Left ventricle myocardium inferior (tissue), 1 donor: ENCODE measurements at regions not wholly inside any gene's neighbourhood (a gene's known extent, or its start where the extent isn't known, plus 50 kb on each side); places are given as distances from the start of the nearest gene placed in this dataset.
"Not testable (repeated sequence)": the region's sequence is repeated elsewhere in the genome, so short reads cannot be mapped to it uniquely, and the experiment has no call there.

Experiments used
- DNase-seq: peaks from one replicate; pipeline ENCODE4 v3.0.0-alpha.2; 2020
- H3K27ac ChIP-seq: fragments of 200-600 bp; replicated peaks from 2 replicates; pipeline ENCODE4 v1.8.0; 2021
- H3K27me3 ChIP-seq: fragments of 200-600 bp; 2 replicates; pipeline ENCODE4 v1.8.0; 2021; ENCODE audit warnings: low read depth
- H3K36me3 ChIP-seq: fragments of 200-600 bp; 2 replicates; pipeline ENCODE4 v1.8.0; 2021
- H3K4me1 ChIP-seq: fragments of 200-600 bp; 2 replicates; pipeline ENCODE4 v1.8.0; 2021
- H3K4me3 ChIP-seq: fragments of 200-600 bp; 2 replicates; pipeline ENCODE4 v1.8.0; 2021; ENCODE audit warnings: mild to moderate bottlenecking, moderate library complexity
- H3K9me3 ChIP-seq: fragments of 200-600 bp; replicated peaks from 2 replicates; pipeline ENCODE4 v1.8.0; 2021
- intact Hi-C: fragments of 100-400 bp; cut with micrococcal nuclease; formaldehyde crosslinking; loops from one replicate; pipeline ENCODE4 v1.11.0; 2022
- TF ChIP-seq, protein P1 (sequence below): fragments of 200-600 bp; IDR thresholded peaks from 2 replicates; pipeline ENCODE4 v1.8.0; 2021; ENCODE audit warnings: antibody characterized with exemption, mild to moderate bottlenecking, borderline replicate concordance
- donor health status: DM: no; HTN: yes; CAD: no; lungs with severe emphysema.

DNA sequence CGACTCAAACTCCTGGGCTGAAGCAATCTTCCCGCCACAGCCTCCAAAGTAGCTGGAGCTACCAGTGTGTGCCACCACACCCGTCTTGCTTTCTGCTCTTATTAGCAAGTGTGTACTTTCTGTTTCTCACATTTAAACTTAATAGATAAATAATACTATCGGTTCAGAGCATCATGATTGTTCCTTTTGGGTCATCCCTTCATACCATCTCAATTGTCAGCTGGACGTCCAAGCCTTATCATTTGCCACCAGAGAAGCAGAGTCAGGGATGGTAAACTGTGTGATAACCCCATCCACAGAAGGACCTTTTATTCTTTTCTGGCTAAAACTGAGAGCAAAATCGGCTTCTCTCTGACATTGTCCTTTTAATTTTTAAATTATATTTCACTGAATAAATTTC, 279.8 kb upstream of the GOT2 start:
- no peaks in the 10 kb centered on the region for H3K27me3 ChIP-seq
- intact Hi-C loops, result no loop called here
- TF ChIP-seq, protein P1, sequence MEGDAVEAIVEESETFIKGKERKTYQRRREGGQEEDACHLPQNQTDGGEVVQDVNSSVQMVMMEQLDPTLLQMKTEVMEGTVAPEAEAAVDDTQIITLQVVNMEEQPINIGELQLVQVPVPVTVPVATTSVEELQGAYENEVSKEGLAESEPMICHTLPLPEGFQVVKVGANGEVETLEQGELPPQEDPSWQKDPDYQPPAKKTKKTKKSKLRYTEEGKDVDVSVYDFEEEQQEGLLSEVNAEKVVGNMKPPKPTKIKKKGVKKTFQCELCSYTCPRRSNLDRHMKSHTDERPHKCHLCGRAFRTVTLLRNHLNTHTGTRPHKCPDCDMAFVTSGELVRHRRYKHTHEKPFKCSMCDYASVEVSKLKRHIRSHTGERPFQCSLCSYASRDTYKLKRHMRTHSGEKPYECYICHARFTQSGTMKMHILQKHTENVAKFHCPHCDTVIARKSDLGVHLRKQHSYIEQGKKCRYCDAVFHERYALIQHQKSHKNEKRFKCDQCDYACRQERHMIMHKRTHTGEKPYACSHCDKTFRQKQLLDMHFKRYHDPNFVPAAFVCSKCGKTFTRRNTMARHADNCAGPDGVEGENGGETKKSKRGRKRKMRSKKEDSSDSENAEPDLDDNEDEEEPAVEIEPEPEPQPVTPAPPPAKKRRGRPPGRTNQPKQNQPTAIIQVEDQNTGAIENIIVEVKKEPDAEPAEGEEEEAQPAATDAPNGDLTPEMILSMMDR, result no peak

DNA sequence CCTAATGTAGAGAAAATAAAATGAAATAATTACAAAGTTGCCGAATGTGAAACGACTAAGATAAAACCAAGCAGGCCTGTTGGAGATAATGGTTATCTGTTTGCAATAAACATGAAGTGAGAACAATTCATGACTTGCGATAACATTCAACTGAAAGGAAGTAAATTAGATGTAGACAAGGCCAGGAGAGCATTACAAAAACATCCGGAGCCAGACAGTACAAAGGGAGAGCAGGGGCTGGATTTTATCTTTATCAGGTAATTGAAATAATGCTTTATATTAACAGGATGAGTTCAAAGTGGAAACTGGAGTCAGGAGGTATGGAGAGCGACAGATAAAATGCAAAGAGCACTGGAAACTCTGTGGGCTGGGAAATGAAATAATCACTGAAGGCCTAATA, 265.6 kb upstream of the GOT2 start:
- DNase-seq, result no peak
- Histone ChIP-seq H3K27ac (no peak overlapping the region), H3K4me3 (no peak overlapping the region), H3K36me3 (no peaks in the 10 kb centered on the region), H3K9me3 (peaks cover 3% of the 10 kb centered on the region), H3K27me3 (peaks cover 4% of the 10 kb centered on the region), H3K4me1 (no peaks in the 10 kb centered on the region)
- intact Hi-C loops, result no loop called here
- TF ChIP-seq, protein P1, result no peak

More for the DNA sequence above, 279.8 kb upstream of the GOT2 start:
- Histone ChIP-seq H3K4me1 (no peaks in the 10 kb centered on the region), H3K36me3 (no peaks in the 10 kb centered on the region), H3K9me3 (peaks cover 7% of the 10 kb centered on the region), H3K4me3 (no peak overlapping the region), H3K27ac (no peak overlapping the region)
- DNase-seq, result no peak

DNA sequence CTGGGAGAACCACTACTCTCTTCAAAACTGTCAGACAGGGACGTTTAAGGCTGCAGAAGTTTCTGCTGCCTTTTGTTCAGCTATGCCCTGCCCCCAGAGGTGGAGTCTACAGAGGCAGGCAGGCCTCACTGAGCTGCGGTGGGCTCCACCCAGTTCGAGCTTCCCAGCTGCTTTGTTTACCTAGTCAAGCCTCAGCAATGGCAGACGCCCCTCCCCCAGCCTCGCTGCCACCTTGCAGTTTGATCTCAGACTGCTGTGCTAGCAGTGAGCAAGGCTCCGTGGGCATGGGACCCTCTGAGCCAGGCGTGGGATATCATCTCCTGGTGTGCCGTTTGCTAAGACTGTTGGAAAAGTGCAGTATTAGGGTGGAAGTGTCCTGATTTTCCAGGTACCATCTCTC, 258.6 kb upstream of the GOT2 start:
- H3K4me3 ChIP-seq, H3K4me1 ChIP-seq, H3K27me3 ChIP-seq, H3K27ac ChIP-seq, intact Hi-C loops, DNase-seq, H3K36me3 ChIP-seq: not testable (repeated sequence)
- peaks cover 39% of the 10 kb centered on the region for H3K9me3 ChIP-seq

DNA sequence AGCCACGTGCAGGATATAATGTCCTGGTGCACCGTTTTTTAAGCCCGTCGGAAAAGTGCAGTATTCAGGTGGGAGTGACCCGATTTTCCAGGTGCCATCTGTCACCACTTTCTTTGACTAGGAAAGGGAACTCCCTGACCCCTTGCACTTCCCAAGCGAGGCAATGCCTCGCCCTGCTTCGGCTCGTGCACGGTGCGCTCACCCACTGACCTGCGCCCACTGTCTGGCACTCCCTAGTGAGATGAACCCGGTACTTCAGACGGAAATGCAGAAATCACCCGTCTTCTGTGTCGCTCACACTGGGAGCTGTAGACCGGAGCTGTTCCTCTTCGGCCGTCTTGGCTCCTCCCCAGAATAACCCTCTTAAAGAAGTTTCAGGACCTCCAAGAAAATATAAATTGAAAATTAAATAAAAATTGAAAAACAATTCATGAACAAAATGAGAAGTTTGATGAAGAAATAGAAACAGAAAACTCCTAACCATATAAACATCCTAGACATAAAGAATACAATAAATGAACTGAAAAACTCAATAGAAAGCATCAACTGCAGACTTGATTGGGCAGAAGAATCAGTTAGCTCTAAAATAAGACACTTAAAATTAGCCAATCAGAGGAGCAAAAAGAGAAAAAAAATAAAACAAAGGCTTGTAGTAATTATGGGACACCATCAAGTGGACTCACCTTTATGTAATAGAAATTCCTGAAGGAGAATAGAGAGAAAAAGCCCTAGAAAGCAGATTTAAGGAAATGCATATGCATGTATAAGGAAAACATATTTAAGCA, 249.3 kb upstream of the GOT2 start:
- H3K27me3 ChIP-seq, H3K4me1 ChIP-seq, H3K36me3 ChIP-seq, intact Hi-C loops, H3K4me3 ChIP-seq, H3K27ac ChIP-seq, DNase-seq: not testable (repeated sequence)
- peaks cover 40% of the 10 kb centered on the region for H3K9me3 ChIP-seq

DNA sequence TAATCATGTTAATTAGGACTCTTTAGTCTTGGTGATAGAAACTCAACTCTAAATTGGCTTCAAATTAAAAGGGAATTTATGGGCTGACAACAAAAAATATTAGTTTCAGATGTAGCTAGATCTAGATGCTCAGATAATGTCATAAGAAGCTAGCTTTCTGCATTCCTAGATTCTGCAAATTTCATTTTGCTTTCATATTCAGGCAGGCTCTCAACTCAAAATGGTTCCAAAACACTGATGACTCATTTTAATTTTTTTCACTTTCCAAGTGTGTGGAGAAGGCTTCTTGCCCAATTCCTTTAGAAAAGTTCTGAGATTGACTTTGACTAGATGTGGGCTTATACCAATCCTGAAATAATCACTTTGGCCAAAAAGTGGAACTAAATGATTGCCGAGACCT, 236.7 kb upstream of the GOT2 start:
- Histone ChIP-seq H3K36me3 (no peaks in the 10 kb centered on the region), H3K4me1 (no peaks in the 10 kb centered on the region), H3K9me3 (no peaks in the 10 kb centered on the region), H3K27me3 (no peaks in the 10 kb centered on the region), H3K27ac (no peak overlapping the region), H3K4me3 (peak overlapping the region; percentile 12)
- TF ChIP-seq, protein P1, result no peak
- intact Hi-C loops, result no loop called here
- DNase-seq, result no peak

DNA sequence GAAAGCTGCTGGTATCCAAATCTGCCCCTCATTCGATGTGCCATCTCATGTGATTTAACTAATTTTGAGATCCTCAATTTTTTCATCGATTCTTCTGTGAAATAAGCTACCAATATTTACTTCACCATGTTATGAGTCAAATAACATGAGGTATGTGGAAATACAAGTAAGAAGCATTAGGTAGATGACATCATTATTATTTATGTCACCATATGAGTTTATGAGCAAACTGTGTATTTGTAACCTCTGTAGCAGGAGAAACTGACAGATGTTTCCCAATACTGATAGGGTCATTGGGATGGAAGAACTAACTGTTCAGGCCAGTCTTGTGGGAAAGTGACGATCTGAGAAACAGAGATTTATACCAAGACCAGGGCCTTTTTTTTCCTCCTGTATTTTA, 229.4 kb upstream of the GOT2 start:
- Histone ChIP-seq H3K4me1 (no peaks in the 10 kb centered on the region), H3K4me3 (no peak overlapping the region), H3K36me3 (no peaks in the 10 kb centered on the region), H3K27me3 (no peaks in the 10 kb centered on the region), H3K27ac (no peak overlapping the region), H3K9me3 (no peaks in the 10 kb centered on the region)
- TF ChIP-seq, protein P1, result no peak
- no peak for DNase-seq
- intact Hi-C loops, result no loop called here
